Heart right ventricle (tissue), 16 donors: ENCODE measurements at regions not wholly inside any gene's neighbourhood (a gene's known extent, or its start where the extent isn't known, plus 50 kb on each side); places are given as distances from the start of the nearest gene placed in this dataset.

Experiments used
- ATAC-seq, 8 donors: fragments of 200-7000 bp; cut with Tn5 transposase; one replicate each; pipeline ENCODE4 v1.9.1; 2020; ENCODE audit warnings: mild to moderate bottlenecking in 8 of 8, moderate library complexity in 8 of 8, moderate number of reproducible peaks in 1 of 8
- DNase-seq, 2 donors: peaks; one replicate each; pipeline ENCODE4 v3.0.0-alpha.2; 2020
- H3K27ac ChIP-seq, 10 donors: fragments of 200-600 bp; sonication (generic) in 2 of 10; one replicate each; pipeline versions ENCODE4 v1.5.0 to v1.8.0; 2020 to 2022; ENCODE audit warnings: mild to moderate bottlenecking in 3 of 10
- H3K27me3 ChIP-seq, 7 donors: fragments of 200-600 bp; one replicate each; pipeline ENCODE4 v1.8.0; 2021 to 2022; ENCODE audit warnings: mild to moderate bottlenecking in 2 of 7
- H3K36me3 ChIP-seq, 9 donors: fragments of 200-600 bp; sonication (generic) in 1 of 9; one replicate each; pipeline versions ENCODE4 v1.5.0 to v1.8.0; 2020 to 2022; ENCODE audit warnings: mild to moderate bottlenecking in 2 of 9
- H3K4me1 ChIP-seq, 9 donors: fragments of 200-600 bp; sonication (generic) in 1 of 9; one replicate each; pipeline versions ENCODE4 v1.5.0 to v1.8.0; 2020 to 2022; ENCODE audit warnings: mild to moderate bottlenecking in 4 of 9
- H3K4me3 ChIP-seq, 10 donors: fragments of 200-600 bp; sonication (generic) in 2 of 10; one replicate each; pipeline versions ENCODE4 v1.5.0 to v1.8.0; 2020 to 2022; ENCODE audit warnings: mild to moderate bottlenecking in 7 of 10, moderate library complexity in 2 of 10
- H3K9me3 ChIP-seq, 11 donors: fragments of 200-600 bp in 10 of 11; sonication (generic) in 2 of 11; one replicate each; pipeline versions ENCODE4 v1.5.0 to v1.8.0; 2013 to 2022; ENCODE audit warnings: mild to moderate bottlenecking in 2 of 11, control low read depth in 1 of 11, moderate library complexity in 1 of 11
- CTCF ChIP-seq, 9 donors: fragments of 200-600 bp; sonication (generic) in 2 of 9; IDR thresholded peaks; one replicate each; pipeline versions ENCODE4 v1.5.0 to v1.8.0; 2021 to 2022; ENCODE audit warnings: antibody characterized with exemption in 9 of 9, mild to moderate bottlenecking in 5 of 9, moderate library complexity in 1 of 9
- WGBS, 2 donors: extraction: QIAGEN DNeasy Blood & Tissue Kit; methylation state at CpG; one replicate each; pipeline ENCODE4 v1.1.7; 2013; ENCODE audit warnings: inconsistent platforms in 1 of 2; 5-methylcytosine and 5-hydroxymethylcytosine counted together
- intact Hi-C, 10 donors: fragments of 100-400 bp; cut with DNase I; formaldehyde crosslinking; loops; one replicate each; pipeline versions ENCODE4 v1.11.1 to v1.14.2; 2022
- donor health status: Arrhythmogenic right ventricular cardiomyopathy.
- donor health status: ischemic (EF 13 %, LVEDD 7.1; RV severe dilation, severe dysfunction).
- donor health status: healthy with polysubstance abuse.
- donor health status: DM: no; HTN: yes; CAD: no.
- donor health status: DM: no; HTN: no; CAD: no.
- donor health status: ischemic (EF 25% LVEDD 6.9; RV normal size, moderate dysfunction).
- donor health status: ischemic (EF 25% LVEDD 5.7; RV mildly dilated, moderate dysfunction).
- donor health status: healthy.
- donor health status: DM: yes; HTN: yes; CAD: no.
- donor health status: Ischemic cardiomyopathy.
- donor health status: ischemic (EF 35%, LVEDD 5.7; RV mildly dilated, moderate dysfunction).
- donor health status: nonischemic (EF 11% LVEDD 7.7; RV severe dilation, severe dysfunction).
- donor health status: DM: yes; HTN: yes; CAD: no.
- donor health status: PGD.
- donor health status: ischemic (EF 29% LVEDD 5.4; RV normal size, mild dysfunction).
- donor health status: nonischemic (EF 23%, LVEDD 6.1; RV moderate dilation, normal function).

- no peak overlapping the region for H3K4me3 ChIP-seq
- no peak for TF ChIP-seq CTCF (IDR thresholded peaks at IDR 0.05)
- ATAC-seq (no peak), DNase-seq (no peak)
- H3K27ac ChIP-seq = peak overlapping the region in 1 of 10 donors; percentile 37
- H3K27me3 ChIP-seq = no peaks in the 10 kb centered on the region
- 74 to 79% methylated on average over 3 of the region's 3 CpGs for WGBS, 2 donors
- H3K4me1 ChIP-seq = peaks cover 0 to 26% (median 0%) of the 10 kb centered on the region in 9 donors
- intact Hi-C loops = no loop called here
- no peaks in the 10 kb centered on the region for H3K36me3 ChIP-seq
- H3K9me3 ChIP-seq = no peaks in the 10 kb centered on the region
Observed at GRCh38 chr14:81765651-81766275, 232.1 kb upstream of the SEL1L start.

DNA sequence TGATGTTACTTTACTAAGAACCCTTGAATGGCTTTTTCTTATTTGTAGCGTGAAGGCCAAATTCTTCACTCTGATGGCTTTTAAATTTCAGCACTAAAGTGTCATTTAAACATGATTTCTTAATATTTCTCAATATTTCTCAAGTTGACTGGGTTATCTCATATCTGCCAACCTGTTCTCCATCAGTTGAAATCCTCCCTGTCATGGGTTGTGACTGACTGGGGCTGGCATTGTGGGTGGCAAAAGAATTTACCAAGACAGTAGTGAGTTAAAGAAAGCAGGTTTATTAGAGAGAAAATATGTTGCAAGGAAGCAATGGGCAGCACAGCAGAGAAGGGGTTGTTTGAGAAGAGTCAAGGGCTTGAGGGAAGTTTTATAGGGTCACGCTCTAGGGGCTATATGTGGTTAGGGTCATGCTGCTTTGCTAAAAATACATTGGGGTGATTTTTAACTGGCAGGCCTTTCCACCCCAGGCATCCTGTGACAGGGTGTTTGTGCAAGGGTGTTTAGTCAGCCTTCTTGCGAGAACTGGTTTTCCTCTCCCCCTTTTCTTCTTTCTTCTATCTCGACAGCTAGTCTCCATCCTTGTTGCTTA is 232.8 kb upstream of the SEL1L start:
- H3K27ac ChIP-seq = peak overlapping the region in 1 of 10 donors; percentile 37
- no peak overlapping the region for H3K4me3 ChIP-seq
- peaks cover 0 to 29% (median 0%) of the 10 kb centered on the region in 9 donors for H3K4me1 ChIP-seq
- H3K27me3 ChIP-seq = no peaks in the 10 kb centered on the region
- H3K36me3 ChIP-seq = no peaks in the 10 kb centered on the region
- no peak for TF ChIP-seq CTCF (IDR thresholded peaks at IDR 0.05)
- ATAC-seq = no peak
- no peaks in the 10 kb centered on the region for H3K9me3 ChIP-seq
- intact Hi-C loops = no loop called here
- no peak for DNase-seq
- WGBS, 2 donors = 66 to 76% methylated on average over 4 of the region's 4 CpGs

- TF ChIP-seq CTCF (IDR thresholded peaks at IDR 0.05) = no peak
- H3K4me1 ChIP-seq = peaks cover 0 to 37% (median 0%) of the 10 kb centered on the region in 9 donors
- no peak for DNase-seq
- H3K27ac ChIP-seq = no peak overlapping the region
- H3K36me3 ChIP-seq = no peaks in the 10 kb centered on the region
- H3K4me3 ChIP-seq = no peak overlapping the region
- WGBS, 2 donors = 77 to 84% methylated on average over 2 of the region's 2 CpGs
- no peaks in the 10 kb centered on the region for H3K9me3 ChIP-seq
- intact Hi-C loops = no loop called here
- ATAC-seq = no peak
- no peaks in the 10 kb centered on the region for H3K27me3 ChIP-seq
Observed at GRCh38 chr14:81767266-81767995, 233.8 kb upstream of the SEL1L start.

GRCh38 chr14:81771651-81772275 is 238.1 kb upstream of the SEL1L start:
- no peak overlapping the region for H3K4me3 ChIP-seq
- no peaks in the 10 kb centered on the region for H3K9me3 ChIP-seq
- no peaks in the 10 kb centered on the region for H3K36me3 ChIP-seq
- H3K27me3 ChIP-seq = no peaks in the 10 kb centered on the region
- H3K27ac ChIP-seq = peak overlapping the region in 1 of 10 donors; percentile 32
- intact Hi-C loops = no loop called here
- no peak for DNase-seq
- TF ChIP-seq CTCF (IDR thresholded peaks at IDR 0.05) = no peak
- peaks cover 0 to 26% (median 0%) of the 10 kb centered on the region in 9 donors for H3K4me1 ChIP-seq
- no peak for ATAC-seq
